ENCODE measurements at regions not wholly inside any gene's neighbourhood (a gene's known extent, or its start where the extent isn't known, plus 50 kb on each side); places are given as distances from the start of the nearest gene placed in this dataset.

- Histone ChIP-seq H3K27me3 (ENCODE audit: control insufficient read depth, insufficient read depth, low read length) (no peaks in the 10 kb centered on the region), H3K9me3 (ENCODE audit: control insufficient read depth, insufficient read depth, low read length) (no peaks in the 10 kb centered on the region), H3K4me3 (ENCODE audit: low read length) (no peak overlapping the region), H3K27ac (ENCODE audit: low read length) (no peak overlapping the region), H3K36me3 (ENCODE audit: control insufficient read depth, insufficient read depth, low read length) (no peaks in the 10 kb centered on the region), H3K4me1 (ENCODE audit: control insufficient read depth, insufficient read depth, low read length) (no peaks in the 10 kb centered on the region)
- Mint-ChIP-seq H3K27me3 (ENCODE audit: low read depth in 2 of 2) (peaks cover 25 to 33% of the 10 kb centered on the region in 2 donors), H3K9me3 (no peaks in the 10 kb centered on the region), H3K36me3 (no peaks in the 10 kb centered on the region), H3K27ac (no peak overlapping the region), H3K4me1 (no peaks in the 10 kb centered on the region), H3K4me3 (no peak overlapping the region)
- intact Hi-C loops (cut with micrococcal nuclease): no loop called here
- WGBS (ENCODE audit: insufficient coverage): 85% methylated on average over 29 of the region's 29 CpGs
- TF ChIP-seq CTCF (IDR thresholded peaks at IDR 0.05): no peak
- ATAC-seq (no peak), DNase-seq (no peak)
These were observed 475.1 kb downstream of the BRD1 start for GRCh38 chr22:49352361-49353169.

DNA sequence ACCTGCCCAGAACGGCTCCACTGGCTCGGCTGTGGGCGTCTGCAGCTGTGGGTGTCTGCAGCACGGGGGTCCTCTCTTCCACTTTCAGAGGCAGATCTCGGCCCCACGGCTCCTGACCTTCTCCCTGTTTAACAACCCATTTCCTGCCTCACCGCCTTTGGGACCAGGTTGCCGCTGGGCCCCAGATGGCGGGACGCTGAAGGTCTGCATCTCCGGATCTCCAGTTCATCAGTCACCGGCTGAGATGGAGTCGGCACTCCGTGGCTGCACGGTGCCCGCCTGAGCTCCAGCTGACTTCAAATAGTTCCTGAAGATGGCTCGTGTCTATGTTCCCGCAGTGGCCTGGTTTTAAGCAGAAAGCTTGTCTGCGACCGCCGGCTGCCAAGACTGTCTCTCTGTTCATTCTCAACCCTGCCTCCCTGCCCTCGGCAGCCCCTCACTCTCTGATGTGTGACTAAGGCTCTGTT, 475.9 kb downstream of the BRD1 start:
- H3K27me3 Mint-ChIP-seq (ENCODE audit: low read depth in 2 of 2): peaks cover 25 to 31% of the 10 kb centered on the region in 2 donors
- no peaks in the 10 kb centered on the region for H3K4me1 ChIP-seq (ENCODE audit: control insufficient read depth, insufficient read depth, low read length)
- no peak overlapping the region for H3K27ac ChIP-seq (ENCODE audit: low read length)
- H3K27me3 ChIP-seq (ENCODE audit: control insufficient read depth, insufficient read depth, low read length): no peaks in the 10 kb centered on the region
- no peak overlapping the region for H3K27ac Mint-ChIP-seq
- H3K36me3 ChIP-seq (ENCODE audit: control insufficient read depth, insufficient read depth, low read length): no peaks in the 10 kb centered on the region
- no peaks in the 10 kb centered on the region for H3K9me3 Mint-ChIP-seq
- intact Hi-C loops (cut with micrococcal nuclease): no loop called here
- TF ChIP-seq CTCF (IDR thresholded peaks at IDR 0.05): no peak
- H3K36me3 Mint-ChIP-seq: no peaks in the 10 kb centered on the region
- WGBS (ENCODE audit: insufficient coverage): 84% methylated on average over 22 of the region's 22 CpGs
- H3K4me1 Mint-ChIP-seq: no peaks in the 10 kb centered on the region
- no peaks in the 10 kb centered on the region for H3K9me3 ChIP-seq (ENCODE audit: control insufficient read depth, insufficient read depth, low read length)
- DNase-seq (no peak), ATAC-seq (no peak)
- no peak overlapping the region for H3K4me3 Mint-ChIP-seq
- H3K4me3 ChIP-seq (ENCODE audit: low read length): no peak overlapping the region

DNA sequence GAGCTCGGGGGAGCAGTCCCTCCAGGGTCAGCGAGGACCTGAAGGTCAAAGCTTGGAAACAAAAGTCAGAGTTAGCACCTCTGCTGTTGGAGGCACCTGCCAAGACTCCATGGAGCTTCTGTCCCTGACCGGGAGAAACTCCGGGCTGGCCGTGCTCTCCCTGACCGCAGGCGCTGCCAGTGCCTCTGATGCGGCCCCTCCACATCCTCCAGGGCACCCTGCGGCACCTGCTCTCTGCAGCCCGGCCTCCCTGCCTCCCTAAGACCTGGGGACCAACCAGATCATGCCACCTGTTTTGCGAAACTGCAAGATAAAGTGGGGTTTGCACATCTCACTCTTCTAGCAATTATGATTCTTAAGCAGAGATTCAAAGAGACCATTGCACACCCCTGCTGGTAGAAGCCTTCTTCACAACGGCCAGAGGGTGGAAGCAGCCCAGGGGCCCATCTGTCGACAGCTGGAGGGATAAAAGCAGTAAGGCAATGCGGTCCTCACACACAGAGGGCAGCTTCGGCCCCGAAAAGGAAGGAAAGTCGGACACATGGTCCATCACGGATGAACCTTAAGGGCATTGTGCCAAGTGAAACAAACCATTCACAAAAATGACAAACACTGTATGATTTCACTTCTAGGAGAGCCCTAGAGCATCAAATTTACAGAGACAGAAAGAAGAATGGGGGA, 477.1 kb downstream of the BRD1 start:
- no peaks in the 10 kb centered on the region for H3K4me1 Mint-ChIP-seq

More for the DNA sequence above, 477.1 kb downstream of the BRD1 start:
- DNase-seq (no peak), ATAC-seq (no peak)
- Histone ChIP-seq H3K4me3 (ENCODE audit: low read length) (no peak overlapping the region), H3K9me3 (ENCODE audit: control insufficient read depth, insufficient read depth, low read length) (no peaks in the 10 kb centered on the region), H3K36me3 (ENCODE audit: control insufficient read depth, insufficient read depth, low read length) (no peaks in the 10 kb centered on the region), H3K4me1 (ENCODE audit: control insufficient read depth, insufficient read depth, low read length) (no peaks in the 10 kb centered on the region), H3K27ac (ENCODE audit: low read length) (no peak overlapping the region), H3K27me3 (ENCODE audit: control insufficient read depth, insufficient read depth, low read length) (no peaks in the 10 kb centered on the region)
- Mint-ChIP-seq H3K4me3 (no peak overlapping the region), H3K9me3 (no peaks in the 10 kb centered on the region), H3K27me3 (ENCODE audit: low read depth in 2 of 2) (peaks cover 20 to 28% of the 10 kb centered on the region in 2 donors), H3K36me3 (no peaks in the 10 kb centered on the region), H3K27ac (no peak overlapping the region)
- TF ChIP-seq CTCF (IDR thresholded peaks at IDR 0.05): no peak
- intact Hi-C loops (cut with micrococcal nuclease): no loop called here
- WGBS (ENCODE audit: insufficient coverage): 75% methylated on average over 18 of the region's 18 CpGs
